ENCODE measurements at regions not wholly inside any gene's neighbourhood (a gene's known extent, or its start where the extent isn't known, plus 50 kb on each side); places are given as distances from the start of the nearest gene placed in this dataset.

DNA sequence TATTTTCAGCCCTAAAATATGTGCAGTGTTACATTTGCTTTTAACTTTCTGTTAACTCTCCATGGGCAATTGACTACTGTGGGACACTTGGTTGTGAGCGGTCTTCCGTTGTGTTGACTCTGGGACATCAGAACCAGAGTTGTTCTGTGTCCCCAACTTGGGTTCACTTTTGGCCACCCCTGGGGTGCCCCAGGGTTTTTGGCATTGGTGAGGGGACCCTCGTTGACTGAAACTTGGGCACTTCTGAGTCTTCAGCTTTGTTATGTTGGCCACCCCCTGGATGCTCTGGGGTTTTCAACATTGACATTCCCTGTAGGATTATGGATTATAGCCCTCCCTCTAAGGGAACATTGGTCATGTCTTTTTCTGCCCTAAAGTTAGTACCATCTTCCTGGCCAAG, 57.1 kb downstream of the OR10H4 start:
- TF ChIP-seq, protein P1, sequence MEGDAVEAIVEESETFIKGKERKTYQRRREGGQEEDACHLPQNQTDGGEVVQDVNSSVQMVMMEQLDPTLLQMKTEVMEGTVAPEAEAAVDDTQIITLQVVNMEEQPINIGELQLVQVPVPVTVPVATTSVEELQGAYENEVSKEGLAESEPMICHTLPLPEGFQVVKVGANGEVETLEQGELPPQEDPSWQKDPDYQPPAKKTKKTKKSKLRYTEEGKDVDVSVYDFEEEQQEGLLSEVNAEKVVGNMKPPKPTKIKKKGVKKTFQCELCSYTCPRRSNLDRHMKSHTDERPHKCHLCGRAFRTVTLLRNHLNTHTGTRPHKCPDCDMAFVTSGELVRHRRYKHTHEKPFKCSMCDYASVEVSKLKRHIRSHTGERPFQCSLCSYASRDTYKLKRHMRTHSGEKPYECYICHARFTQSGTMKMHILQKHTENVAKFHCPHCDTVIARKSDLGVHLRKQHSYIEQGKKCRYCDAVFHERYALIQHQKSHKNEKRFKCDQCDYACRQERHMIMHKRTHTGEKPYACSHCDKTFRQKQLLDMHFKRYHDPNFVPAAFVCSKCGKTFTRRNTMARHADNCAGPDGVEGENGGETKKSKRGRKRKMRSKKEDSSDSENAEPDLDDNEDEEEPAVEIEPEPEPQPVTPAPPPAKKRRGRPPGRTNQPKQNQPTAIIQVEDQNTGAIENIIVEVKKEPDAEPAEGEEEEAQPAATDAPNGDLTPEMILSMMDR (conservative IDR thresholded peaks at IDR 0.05; ENCODE audit: low read depth, low read length) = no peak
- TF ChIP-seq FOS (IDR thresholded peaks at IDR 0.05; ENCODE audit: low read depth, low read length) (no peak), RCOR1 (IDR thresholded peaks at IDR 0.05; ENCODE audit: insufficient replicate concordance, low read length) (no peak), BHLHE40 (IDR thresholded peaks at IDR 0.05; ENCODE audit: low read depth, low read length) (no peak), SMC3 (IDR thresholded peaks at IDR 0.05; ENCODE audit: low read depth, low read length) (no peak), POLR2A (IDR thresholded peaks at IDR 0.05; ENCODE audit: low read depth, low read length) (no peak), MAZ (IDR thresholded peaks at IDR 0.05; ENCODE audit: borderline replicate concordance, low read depth, low read length) (no peak), CEBPB (IDR thresholded peaks at IDR 0.05; ENCODE audit: low read depth, low read length) (no peak)

Measured in IMR-90 (cell line).